ENCODE measurements at regions not wholly inside any gene's neighbourhood (a gene's known extent, or its start where the extent isn't known, plus 50 kb on each side); places are given as distances from the start of the nearest gene placed in this dataset.

- TF ChIP-seq CTCF (IDR thresholded peaks at IDR 0.05; ENCODE audit: insufficient read depth, low read length, poor library complexity, severe bottlenecking): no peak
- TF ChIP-seq EZH2phosphoT487 (conservative IDR thresholded peaks at IDR 0.05; ENCODE audit: low read length): no peak
Observed at GRCh38 chr17:77782611-77783010, 175.9 kb upstream of the TNRC6C start.
